ENCODE measurements at regions not wholly inside any gene's neighbourhood (a gene's known extent, or its start where the extent isn't known, plus 50 kb on each side); places are given as distances from the start of the nearest gene placed in this dataset.

DNA sequence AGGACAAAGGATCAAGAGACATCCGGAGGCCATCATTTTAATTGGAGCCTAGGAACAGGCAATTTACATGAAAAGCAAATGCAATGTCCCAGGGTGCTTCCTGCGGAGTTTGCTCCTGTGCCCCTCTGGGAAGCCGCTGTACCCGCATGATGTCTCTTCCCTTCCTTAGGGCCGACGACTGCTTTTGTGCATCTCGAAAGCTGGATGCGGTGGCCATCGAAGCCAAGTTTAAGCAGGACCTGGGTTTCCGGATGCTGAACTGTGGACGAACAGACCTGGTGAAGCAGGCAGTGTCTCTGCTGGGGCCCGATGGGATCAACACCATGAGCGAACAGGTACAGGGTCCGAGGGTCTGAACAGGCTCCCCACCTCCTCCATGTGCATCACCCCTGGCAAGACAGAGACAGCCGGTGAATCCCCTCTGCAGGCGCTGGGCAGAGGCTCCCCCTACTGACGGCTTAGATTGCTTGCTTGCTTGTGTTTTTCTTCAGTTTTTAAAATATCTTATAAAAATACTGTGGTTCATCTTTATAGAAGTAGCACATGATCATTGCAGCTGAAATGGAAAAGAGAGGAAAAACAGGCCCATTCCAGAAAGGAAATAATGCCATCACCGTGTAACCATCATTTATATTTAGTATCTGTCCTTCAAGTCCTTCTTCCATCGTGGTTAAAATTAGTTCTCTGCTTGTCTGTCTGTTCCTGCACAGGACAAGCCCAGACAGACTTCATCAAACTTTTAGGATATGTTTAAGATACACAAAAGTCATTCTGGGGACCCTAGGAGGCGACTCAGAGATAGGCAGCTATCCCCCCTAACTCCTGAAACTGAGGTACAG is 75.4 kb upstream of the PWP1 start:
- peak in 2 of 3 donors; percentile 13 to 23 for DNase-seq (ENCODE audit: low read depth in 2 of 3, low spot score in 1 of 3)

DNA sequence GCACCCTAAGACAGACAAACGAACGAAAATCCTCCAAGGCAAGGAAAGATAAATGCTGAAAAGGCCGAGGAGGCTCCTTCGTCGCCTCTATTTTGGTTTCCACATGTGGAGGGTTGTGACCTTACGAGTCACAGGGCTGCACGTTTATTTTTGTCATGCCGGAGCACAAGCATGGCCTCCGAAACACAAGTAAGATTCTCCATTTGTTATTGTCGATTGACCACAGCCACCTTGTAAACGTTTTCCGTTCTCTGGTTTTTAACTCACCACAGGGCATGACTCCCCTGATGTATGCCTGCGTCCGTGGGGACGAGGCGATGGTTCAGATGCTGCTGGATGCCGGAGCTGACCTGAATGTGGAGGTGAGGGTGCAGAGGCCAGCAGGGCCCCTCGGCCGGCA is 73.1 kb upstream of the PWP1 start:
- DNase-seq (ENCODE audit: low read depth in 2 of 3, low spot score in 1 of 3) = no peak

DNA sequence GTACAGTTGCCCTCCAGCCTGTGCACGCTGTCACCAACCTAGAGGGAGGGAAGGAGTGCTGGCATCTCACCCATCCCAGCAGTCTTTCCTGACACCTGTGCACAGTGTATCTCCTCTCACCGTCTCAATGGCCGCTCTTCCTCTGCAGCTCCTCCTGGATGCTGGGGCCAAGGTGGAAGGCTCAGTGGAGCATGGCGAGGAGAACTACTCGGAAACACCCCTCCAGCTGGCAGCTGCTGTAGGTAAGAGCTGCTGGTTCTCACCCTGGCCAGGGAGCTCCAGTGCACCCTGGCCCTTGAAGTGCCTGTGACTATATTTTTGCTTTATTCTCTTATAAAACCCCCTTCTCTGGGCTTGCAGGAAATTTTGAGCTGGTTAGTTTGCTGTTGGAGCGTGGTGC is 68.7 kb upstream of the PWP1 start:
- DNase-seq (ENCODE audit: low read depth in 2 of 3, low spot score in 1 of 3) = no peak

DNA sequence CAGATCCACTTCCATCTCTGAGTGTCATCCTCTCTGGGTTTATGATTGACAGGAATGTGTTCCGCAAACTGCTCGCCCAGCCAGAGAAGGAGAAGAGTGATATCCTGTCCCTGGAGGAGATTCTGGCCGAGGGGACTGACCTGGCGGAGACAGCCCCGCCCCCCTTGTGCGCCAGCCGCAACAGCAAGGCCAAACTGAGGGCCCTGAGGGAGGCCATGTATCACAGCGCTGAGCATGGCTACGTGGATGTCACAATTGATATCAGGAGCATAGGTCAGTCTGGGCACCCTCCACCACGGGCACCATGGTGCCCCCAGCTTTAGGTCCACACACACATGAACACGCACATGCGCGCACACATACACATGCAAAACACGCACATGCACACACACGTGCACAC is 67.5 kb upstream of the PWP1 start:
- DNase-seq (ENCODE audit: low read depth in 2 of 3, low spot score in 1 of 3) = no peak

- DNase-seq (ENCODE audit: low read depth in 2 of 3, low spot score in 1 of 3) = no peak
These were observed 65.8 kb upstream of the PWP1 start for GRCh38 chr12:107619831-107620230.

GRCh38 chr12:107622001-107622400 is 63.6 kb upstream of the PWP1 start:
- DNase-seq (ENCODE audit: low read depth in 2 of 3, low spot score in 1 of 3) = peak in 1 of 3 donors; percentile 5

DNA sequence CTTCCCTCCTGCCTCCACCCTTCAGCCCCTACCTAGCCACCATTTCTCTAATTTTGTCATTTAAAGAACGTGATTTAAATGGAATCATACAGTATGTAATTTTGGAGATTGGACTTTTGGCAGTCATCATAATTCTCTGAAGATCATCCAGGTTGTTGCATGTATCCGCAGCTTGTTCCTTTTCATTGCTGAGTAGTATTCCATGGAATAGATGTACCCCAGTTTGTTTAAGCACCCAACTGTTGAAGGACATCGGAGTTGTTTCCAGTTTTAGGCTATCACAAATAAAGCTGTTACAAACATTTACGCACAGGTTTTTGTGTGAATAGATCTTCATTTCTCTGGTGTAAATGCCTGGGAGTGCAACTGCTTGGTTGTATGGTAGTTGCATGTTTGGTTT is 61.1 kb upstream of the PWP1 start:
- no peak for DNase-seq (ENCODE audit: low read depth in 2 of 3, low spot score in 1 of 3)

- DNase-seq (ENCODE audit: low read depth in 2 of 3, low spot score in 1 of 3) = no peak
These were observed 53.9 kb upstream of the PWP1 start for GRCh38 chr12:107631715-107632114.

GRCh38 chr12:107632246-107632645 is 53.4 kb upstream of the PWP1 start:
- no peak for DNase-seq (ENCODE audit: low read depth in 2 of 3, low spot score in 1 of 3)

DNA sequence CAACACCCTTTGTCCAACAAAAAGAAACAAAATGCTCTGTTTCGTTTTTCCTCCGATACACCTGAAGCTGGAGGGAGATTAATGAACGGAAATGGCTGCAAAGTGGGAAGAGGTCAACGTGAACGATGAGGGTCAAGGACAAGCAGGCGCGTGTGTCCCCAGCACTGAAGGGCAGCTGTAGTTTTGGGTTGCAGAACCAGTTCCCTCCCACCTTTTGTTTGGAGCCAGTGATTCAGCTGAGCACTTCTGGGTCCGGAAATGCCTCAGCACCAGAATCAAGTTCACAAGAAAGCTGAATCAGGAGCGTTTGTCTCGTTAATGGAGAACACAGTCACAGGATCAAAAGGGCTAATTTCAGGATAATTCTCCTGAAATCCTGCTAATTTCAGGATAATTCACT is 51.1 kb upstream of the PWP1 start:
- no peak for DNase-seq (ENCODE audit: low read depth in 2 of 3, low spot score in 1 of 3)

DNA sequence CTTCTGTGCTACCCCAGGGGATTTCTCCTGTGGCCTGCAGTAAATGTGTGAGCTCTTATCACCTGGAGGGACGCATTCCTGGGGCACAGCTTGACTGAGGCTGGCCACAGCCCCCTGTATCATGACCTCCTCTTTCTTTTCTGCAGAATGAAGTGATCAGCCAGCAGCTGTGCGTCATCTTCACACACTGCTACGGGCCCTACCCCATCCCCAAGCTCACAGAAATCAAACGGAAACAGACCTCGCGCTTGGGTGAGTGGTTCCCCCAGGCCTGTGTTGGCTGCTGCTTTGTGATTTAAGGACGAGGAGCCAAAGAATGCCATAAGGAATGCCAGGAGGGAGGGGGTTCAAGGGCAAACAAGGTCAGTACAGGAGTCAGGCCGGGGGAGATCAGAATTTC is 50.5 kb upstream of the PWP1 start:
- no peak for DNase-seq (ENCODE audit: low read depth in 2 of 3, low spot score in 1 of 3)

All from stimulated activated CD4-positive, alpha-beta T cell treated with anti-CD3 and anti-CD28 coated beads, Interleukin-12 subunit alpha, Interleukin-12 subunit beta, amount 100 ng/mL, for 48 hours (primary cell).